Prostate gland (tissue), 2 donors: ENCODE measurements at regions not wholly inside any gene's neighbourhood (a gene's known extent, or its start where the extent isn't known, plus 50 kb on each side); places are given as distances from the start of the nearest gene placed in this dataset.

Experiments
- DNase-seq: peaks from one replicate; pipeline ENCODE4 v3.0.0-alpha.2; 2019; ENCODE audit warnings: low spot score
- H3K27ac ChIP-seq, 2 donors: fragments of 200-600 bp; sonication (generic); 2 replicates each; pipeline ENCODE4 v1.5.1; 2017 to 2019
- H3K27me3 ChIP-seq: fragments of 200-600 bp; sonication (generic); replicated peaks from 2 replicates; pipeline ENCODE4 v1.5.1; 2019; ENCODE audit not compliant: insufficient read depth
- H3K36me3 ChIP-seq, 2 donors: fragments of 200-600 bp; sonication (generic); 1 replicate in 1 of 2; 2 replicates in 1 of 2; pipeline versions ENCODE4 v1.5.1 to v1.8.1; 2017 to 2019
- H3K4me1 ChIP-seq: fragments of 200-600 bp; sonication (generic); replicated peaks from 2 replicates; pipeline ENCODE4 v1.5.1; 2019
- H3K4me3 ChIP-seq, 2 donors: fragments of 200-600 bp; sonication (generic); 2 replicates each; pipeline ENCODE4 v1.5.1; 2017 to 2019
- H3K9me3 ChIP-seq: fragments of 200-600 bp; sonication (generic); 2 replicates; pipeline ENCODE4 v1.5.1; 2017
- POLR2A ChIP-seq: fragments of 450-650 bp; IDR thresholded peaks from one replicate; pipeline ENCODE4 v1.6.1; 2016; ENCODE audit warnings: antibody characterized with exemption, mild to moderate bottlenecking
- POLR2AphosphoS5 ChIP-seq: sonication (generic); formaldehyde crosslinking; IDR thresholded peaks from one replicate; pipeline ENCODE4 v1.6.1; 2017; ENCODE audit warnings: antibody characterized with exemption
- WGBS: methylation state at CpG from one replicate; pipeline ENCODE4 v1.1.5; 2018; 5-methylcytosine and 5-hydroxymethylcytosine counted together
- intact Hi-C: fragments of 100-400 bp; cut with DNase I; formaldehyde crosslinking; loops from one replicate; pipeline ENCODE4 v1.14.2; 2022
- TF ChIP-seq, protein P1 (sequence below), 4 experiments: fragments of 200-600 bp in 2 of 4; fragments of 450-650 bp in 2 of 4; sonication (generic) in 2 of 4; IDR thresholded peaks; 1 replicate in 3 of 4; 2 replicates in 1 of 4; pipeline ENCODE4 v1.5.1; 2016 to 2019; ENCODE audit warnings: antibody characterized with exemption in 4 of 4, mild to moderate bottlenecking in 2 of 4, moderate library complexity in 2 of 4

- Histone ChIP-seq H3K4me3 (no peak overlapping the region), H3K9me3 (no peaks in the 10 kb centered on the region), H3K36me3 (no peaks in the 10 kb centered on the region), H3K27me3 (no peaks in the 10 kb centered on the region), H3K27ac (no peak overlapping the region), H3K4me1 (no peaks in the 10 kb centered on the region)
- no peak for DNase-seq
- no peak for TF ChIP-seq POLR2AphosphoS5
- TF ChIP-seq, protein P1, sequence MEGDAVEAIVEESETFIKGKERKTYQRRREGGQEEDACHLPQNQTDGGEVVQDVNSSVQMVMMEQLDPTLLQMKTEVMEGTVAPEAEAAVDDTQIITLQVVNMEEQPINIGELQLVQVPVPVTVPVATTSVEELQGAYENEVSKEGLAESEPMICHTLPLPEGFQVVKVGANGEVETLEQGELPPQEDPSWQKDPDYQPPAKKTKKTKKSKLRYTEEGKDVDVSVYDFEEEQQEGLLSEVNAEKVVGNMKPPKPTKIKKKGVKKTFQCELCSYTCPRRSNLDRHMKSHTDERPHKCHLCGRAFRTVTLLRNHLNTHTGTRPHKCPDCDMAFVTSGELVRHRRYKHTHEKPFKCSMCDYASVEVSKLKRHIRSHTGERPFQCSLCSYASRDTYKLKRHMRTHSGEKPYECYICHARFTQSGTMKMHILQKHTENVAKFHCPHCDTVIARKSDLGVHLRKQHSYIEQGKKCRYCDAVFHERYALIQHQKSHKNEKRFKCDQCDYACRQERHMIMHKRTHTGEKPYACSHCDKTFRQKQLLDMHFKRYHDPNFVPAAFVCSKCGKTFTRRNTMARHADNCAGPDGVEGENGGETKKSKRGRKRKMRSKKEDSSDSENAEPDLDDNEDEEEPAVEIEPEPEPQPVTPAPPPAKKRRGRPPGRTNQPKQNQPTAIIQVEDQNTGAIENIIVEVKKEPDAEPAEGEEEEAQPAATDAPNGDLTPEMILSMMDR (IDR thresholded peaks at IDR 0.05): no peak
- TF ChIP-seq POLR2A: no peak
- intact Hi-C loops: no loop called here
- 97% methylated on average over 1 of the region's 1 CpG for WGBS
Observed at GRCh38 chr5:96236831-96237230, 196.2 kb downstream of the PCSK1 start.

DNA sequence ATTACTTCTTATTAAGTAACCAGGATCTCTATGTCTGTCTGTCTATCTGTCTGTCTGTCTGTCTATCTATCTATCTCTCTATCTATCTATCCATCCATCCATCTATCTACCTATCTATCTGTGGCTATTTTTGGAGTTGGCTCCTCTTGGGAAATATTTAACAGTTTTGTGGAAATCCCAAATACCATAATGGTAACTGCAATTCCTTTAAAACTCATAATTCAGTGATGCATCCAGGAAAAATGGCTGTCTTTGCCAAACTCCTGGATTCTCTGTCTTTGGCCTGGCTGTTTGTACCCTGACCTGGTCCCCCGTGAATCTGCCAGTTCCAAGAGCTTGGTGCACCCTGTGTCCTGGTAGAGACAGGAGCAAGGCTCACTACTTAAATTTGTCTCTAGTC is 197.0 kb downstream of the PCSK1 start:
- H3K27me3 ChIP-seq: no peaks in the 10 kb centered on the region
- H3K9me3 ChIP-seq: no peaks in the 10 kb centered on the region
- H3K4me1 ChIP-seq: no peaks in the 10 kb centered on the region
- WGBS: 100% methylated on average over 1 of the region's 1 CpG
- no peaks in the 10 kb centered on the region for H3K36me3 ChIP-seq
- DNase-seq: no peak
- H3K4me3 ChIP-seq: no peak overlapping the region
- TF ChIP-seq POLR2A (no peak), POLR2AphosphoS5 (no peak)
- TF ChIP-seq, protein P1 (IDR thresholded peaks at IDR 0.05): no peak
- no peak overlapping the region for H3K27ac ChIP-seq
- intact Hi-C loops: no loop called here

DNA sequence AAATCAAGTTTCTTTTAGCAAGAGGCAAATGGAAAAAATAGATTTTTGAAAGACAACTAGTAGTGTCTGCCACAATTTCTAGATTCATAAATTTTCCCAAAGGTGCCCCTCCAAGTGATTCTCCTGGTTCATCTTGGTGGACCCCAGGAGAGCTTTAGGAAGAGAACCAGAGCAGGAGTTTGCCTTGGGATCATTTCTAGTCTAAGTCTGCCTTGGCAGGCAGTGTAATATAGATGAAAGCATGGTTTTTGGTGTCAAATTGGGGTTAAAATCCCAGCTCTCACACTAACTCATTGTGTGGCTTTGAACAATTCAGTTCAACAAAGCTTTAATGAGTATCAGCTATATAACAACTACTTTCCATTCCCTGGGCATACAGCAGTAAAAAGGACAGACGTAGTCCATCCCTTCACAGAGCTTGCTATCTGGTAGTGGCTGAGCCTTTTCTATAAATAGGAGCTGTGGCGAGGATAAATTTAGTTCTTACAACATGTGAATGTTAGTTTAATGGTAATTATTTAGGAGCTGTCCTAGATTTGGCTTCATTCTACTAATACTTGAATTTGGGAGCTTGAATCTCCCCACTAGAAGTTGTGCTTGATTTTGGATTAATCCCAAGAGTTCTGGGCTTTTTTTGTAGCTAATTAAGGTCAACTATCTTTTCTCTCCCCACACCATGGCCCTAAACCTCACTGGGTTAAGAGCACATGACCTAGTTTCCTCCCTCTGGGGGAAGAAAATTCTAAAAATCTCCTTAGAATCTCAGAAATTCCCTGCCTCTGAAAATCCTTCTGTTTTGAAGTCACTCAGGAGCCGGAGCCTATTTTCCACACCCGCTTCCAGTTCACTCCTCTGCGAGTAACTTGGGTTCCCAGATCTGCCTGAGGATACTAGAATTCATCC is 197.8 kb downstream of the PCSK1 start:
- TF ChIP-seq POLR2A: no peak
- TF ChIP-seq POLR2AphosphoS5: no peak
- TF ChIP-seq, protein P1 (IDR thresholded peaks at IDR 0.05): no peak
- no peak overlapping the region for H3K27ac ChIP-seq
- DNase-seq: no peak
- intact Hi-C loops: no loop called here
- no peak overlapping the region for H3K4me3 ChIP-seq
- no peaks in the 10 kb centered on the region for H3K4me1 ChIP-seq
- WGBS: 64% methylated on average over 5 of the region's 5 CpGs
- no peaks in the 10 kb centered on the region for H3K36me3 ChIP-seq
- no peaks in the 10 kb centered on the region for H3K9me3 ChIP-seq
- H3K27me3 ChIP-seq: no peaks in the 10 kb centered on the region

- no peak for DNase-seq
- no peaks in the 10 kb centered on the region for H3K9me3 ChIP-seq
- no peaks in the 10 kb centered on the region for H3K4me1 ChIP-seq
- H3K27ac ChIP-seq: no peak overlapping the region
- no peak for TF ChIP-seq POLR2A
- no peak for TF ChIP-seq POLR2AphosphoS5
- TF ChIP-seq, protein P1 (IDR thresholded peaks at IDR 0.05): no peak
- no peaks in the 10 kb centered on the region for H3K27me3 ChIP-seq
- H3K4me3 ChIP-seq: no peak overlapping the region
- intact Hi-C loops: no loop called here
- no peaks in the 10 kb centered on the region for H3K36me3 ChIP-seq
Observed at GRCh38 chr5:96232602-96233001, 200.4 kb downstream of the PCSK1 start.

DNA sequence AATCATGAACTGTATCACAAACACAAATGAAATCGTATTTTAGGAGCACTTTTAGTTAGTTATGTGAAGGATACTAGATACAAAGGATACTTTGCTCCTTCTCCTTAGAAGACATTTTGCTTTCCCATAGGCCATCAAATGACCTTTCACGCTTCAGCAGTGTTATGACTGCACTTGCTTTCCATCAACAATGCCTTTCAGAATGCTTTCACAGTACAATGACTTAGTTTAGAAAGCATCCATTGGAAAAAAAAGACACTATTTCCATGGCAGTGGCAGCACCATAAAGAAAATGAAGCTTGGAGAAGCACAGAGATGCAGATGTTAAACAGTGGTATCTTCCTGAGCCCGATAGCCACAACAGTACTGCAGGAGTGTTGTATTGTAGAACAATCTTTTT is 203.9 kb downstream of the PCSK1 start:
- no peaks in the 10 kb centered on the region for H3K36me3 ChIP-seq
- no peak overlapping the region for H3K27ac ChIP-seq
- no peak for DNase-seq
- no peak overlapping the region for H3K4me3 ChIP-seq
- no peaks in the 10 kb centered on the region for H3K4me1 ChIP-seq
- intact Hi-C loops: no loop called here
- WGBS: 92% methylated on average over 3 of the region's 3 CpGs
- no peaks in the 10 kb centered on the region for H3K27me3 ChIP-seq
- no peaks in the 10 kb centered on the region for H3K9me3 ChIP-seq
- TF ChIP-seq POLR2AphosphoS5: no peak
- no peak for TF ChIP-seq POLR2A
- TF ChIP-seq, protein P1 (IDR thresholded peaks at IDR 0.05): no peak
